Fibroblast of skin of right quadriceps (primary cell): ENCODE measurements at regions not wholly inside any gene's neighbourhood (a gene's known extent, or its start where the extent isn't known, plus 50 kb on each side); places are given as distances from the start of the nearest gene placed in this dataset.
A peak's percentile ranks its signal among the peaks of the same experiment; 100 is the strongest.

Source experiments
- DNase-seq: peaks from one replicate; pipeline ENCODE4 v3.0.0-alpha.2; 2013

GRCh38 chr11:121844016-121844415, 272.0 kb downstream of the BLID start:
- no peak for DNase-seq

GRCh38 chr11:121842192-121842585, 273.8 kb downstream of the BLID start:
- DNase-seq, result no peak

- DNase-seq, result peak; percentile 99
Observed at GRCh38 chr11:121841487-121842191, 274.4 kb downstream of the BLID start.

- peak; percentile 81 for DNase-seq
Observed at GRCh38 chr11:121839781-121840180, 276.2 kb downstream of the BLID start.

- no peak for DNase-seq
Observed at GRCh38 chr11:121838571-121838970, 277.4 kb downstream of the BLID start.

GRCh38 chr11:121833970-121834369, 282.0 kb downstream of the BLID start:
- DNase-seq, result no peak

- DNase-seq, result peak; percentile 100
Observed at GRCh38 chr11:121829159-121829643, 286.8 kb downstream of the BLID start.

- peak; percentile 43 for DNase-seq
Observed at GRCh38 chr11:121814962-121815361, 301.1 kb downstream of the BLID start.

GRCh38 chr11:121814296-121814695, 301.7 kb downstream of the BLID start:
- DNase-seq, result no peak

- DNase-seq, result peak; percentile 81
Observed at GRCh38 chr11:121810291-121810690, 305.7 kb downstream of the BLID start.

GRCh38 chr11:121808096-121808495, 307.9 kb downstream of the BLID start:
- no peak for DNase-seq

- DNase-seq, result no peak
Observed at GRCh38 chr11:121807051-121807450, 309.0 kb downstream of the BLID start.

- DNase-seq, result no peak
Observed at GRCh38 chr11:121802542-121802941, 313.5 kb downstream of the BLID start.

- no peak for DNase-seq
Observed at GRCh38 chr11:121801781-121802180, 314.2 kb downstream of the BLID start.

- DNase-seq, result peak; percentile 28
Observed at GRCh38 chr11:121801394-121801748, 314.6 kb downstream of the BLID start.

GRCh38 chr11:121800731-121801393, 315.2 kb downstream of the BLID start:
- peak; percentile 64 for DNase-seq

GRCh38 chr11:121800240-121800639, 315.8 kb downstream of the BLID start:
- DNase-seq, result no peak

- no peak for DNase-seq
Observed at GRCh38 chr11:121797496-121797895, 318.5 kb downstream of the BLID start.

GRCh38 chr11:121795174-121795573, 320.8 kb downstream of the BLID start:
- peak; percentile 22 for DNase-seq

GRCh38 chr11:121794671-121795141, 321.3 kb downstream of the BLID start:
- DNase-seq, result no peak

- DNase-seq, result no peak
Observed at GRCh38 chr11:121793916-121794315, 322.1 kb downstream of the BLID start.

- DNase-seq, result no peak
Observed at GRCh38 chr11:121793291-121793690, 322.7 kb downstream of the BLID start.

- DNase-seq, result no peak
Observed at GRCh38 chr11:121792185-121792584, 323.8 kb downstream of the BLID start.

- peak; percentile 42 for DNase-seq
Observed at GRCh38 chr11:121790430-121790829, 325.6 kb downstream of the BLID start.
